ENCODE measurements at regions not wholly inside any gene's neighbourhood (a gene's known extent, or its start where the extent isn't known, plus 50 kb on each side); places are given as distances from the start of the nearest gene placed in this dataset.

GRCh38 chr4:71235311-71236201 is 103.3 kb upstream of the SLC4A4 start:
- Mint-ChIP-seq H3K36me3 (no peaks in the 10 kb centered on the region), H3K4me1 (ENCODE audit: low read depth) (peaks cover 3% of the 10 kb centered on the region), H3K27me3 (peaks cover 2% of the 10 kb centered on the region), H3K9me3 (ENCODE audit: low read depth) (no peaks in the 10 kb centered on the region), H3K4me3 (no peak overlapping the region), H3K27ac (no peak overlapping the region)

GRCh38 chr4:71236226-71236625 is 102.6 kb upstream of the SLC4A4 start:
- Mint-ChIP-seq H3K27ac (no peak overlapping the region), H3K27me3 (peaks cover 2% of the 10 kb centered on the region), H3K36me3 (no peaks in the 10 kb centered on the region), H3K9me3 (ENCODE audit: low read depth) (no peaks in the 10 kb centered on the region), H3K4me3 (no peak overlapping the region), H3K4me1 (ENCODE audit: low read depth) (peaks cover 3% of the 10 kb centered on the region)

- peaks cover 2% of the 10 kb centered on the region for H3K27me3 Mint-ChIP-seq
- no peak overlapping the region for H3K4me3 Mint-ChIP-seq
- H3K27ac Mint-ChIP-seq: no peak overlapping the region
- H3K9me3 Mint-ChIP-seq (ENCODE audit: low read depth): no peaks in the 10 kb centered on the region
- H3K4me1 Mint-ChIP-seq (ENCODE audit: low read depth): peaks cover 3% of the 10 kb centered on the region
- no peaks in the 10 kb centered on the region for H3K36me3 Mint-ChIP-seq
Measured at GRCh38 chr4:71237641-71238040, 101.2 kb upstream of the SLC4A4 start.

GRCh38 chr4:71239365-71239764 is 99.5 kb upstream of the SLC4A4 start:
- Mint-ChIP-seq H3K4me3 (no peak overlapping the region), H3K27ac (no peak overlapping the region), H3K4me1 (ENCODE audit: low read depth) (peaks cover 3% of the 10 kb centered on the region), H3K36me3 (no peaks in the 10 kb centered on the region), H3K9me3 (ENCODE audit: low read depth) (no peaks in the 10 kb centered on the region), H3K27me3 (peaks cover 2% of the 10 kb centered on the region)

- H3K4me1 Mint-ChIP-seq (ENCODE audit: low read depth): peaks cover 3% of the 10 kb centered on the region
- no peaks in the 10 kb centered on the region for H3K9me3 Mint-ChIP-seq (ENCODE audit: low read depth)
- peaks cover 2% of the 10 kb centered on the region for H3K27me3 Mint-ChIP-seq
- no peak overlapping the region for H3K27ac Mint-ChIP-seq
- H3K4me3 Mint-ChIP-seq: no peak overlapping the region
- no peaks in the 10 kb centered on the region for H3K36me3 Mint-ChIP-seq
Measured at GRCh38 chr4:71240094-71240493, 98.7 kb upstream of the SLC4A4 start.

GRCh38 chr4:71241501-71242288 is 97.1 kb upstream of the SLC4A4 start:
- Mint-ChIP-seq H3K9me3 (ENCODE audit: low read depth) (no peaks in the 10 kb centered on the region), H3K27me3 (peaks cover 2% of the 10 kb centered on the region), H3K4me3 (no peak overlapping the region), H3K36me3 (no peaks in the 10 kb centered on the region), H3K27ac (no peak overlapping the region), H3K4me1 (ENCODE audit: low read depth) (no peaks in the 10 kb centered on the region)

- no peaks in the 10 kb centered on the region for H3K4me1 Mint-ChIP-seq (ENCODE audit: low read depth)
- no peaks in the 10 kb centered on the region for H3K27me3 Mint-ChIP-seq
- no peaks in the 10 kb centered on the region for H3K9me3 Mint-ChIP-seq (ENCODE audit: low read depth)
- H3K4me3 Mint-ChIP-seq: no peak overlapping the region
- no peaks in the 10 kb centered on the region for H3K36me3 Mint-ChIP-seq
- no peak overlapping the region for H3K27ac Mint-ChIP-seq
Measured at GRCh38 chr4:71243091-71243833, 95.6 kb upstream of the SLC4A4 start.

- Mint-ChIP-seq H3K27me3 (no peaks in the 10 kb centered on the region), H3K27ac (no peak overlapping the region), H3K4me1 (ENCODE audit: low read depth) (no peaks in the 10 kb centered on the region), H3K36me3 (no peaks in the 10 kb centered on the region), H3K4me3 (no peak overlapping the region), H3K9me3 (ENCODE audit: low read depth) (no peaks in the 10 kb centered on the region)
Measured at GRCh38 chr4:71247706-71248105, 91.1 kb upstream of the SLC4A4 start.

- Mint-ChIP-seq H3K9me3 (ENCODE audit: low read depth) (no peaks in the 10 kb centered on the region), H3K27me3 (peaks cover 1% of the 10 kb centered on the region)
Measured at GRCh38 chr4:71251261-71251660, 87.6 kb upstream of the SLC4A4 start.

GRCh38 chr4:71253545-71253944 is 85.3 kb upstream of the SLC4A4 start:
- Mint-ChIP-seq H3K27me3 (peaks cover 1% of the 10 kb centered on the region), H3K4me3 (no peak overlapping the region), H3K36me3 (no peaks in the 10 kb centered on the region)

More at GRCh38 chr4:71251261-71251660, 87.6 kb upstream of the SLC4A4 start:
- Mint-ChIP-seq H3K4me3 (no peak overlapping the region), H3K27ac (no peak overlapping the region), H3K36me3 (no peaks in the 10 kb centered on the region), H3K4me1 (ENCODE audit: low read depth) (no peaks in the 10 kb centered on the region)

GRCh38 chr4:71254451-71255012 is 84.3 kb upstream of the SLC4A4 start:
- Mint-ChIP-seq H3K4me3 (no peak overlapping the region), H3K9me3 (ENCODE audit: low read depth) (no peaks in the 10 kb centered on the region), H3K27ac (no peak overlapping the region), H3K4me1 (ENCODE audit: low read depth) (no peaks in the 10 kb centered on the region), H3K27me3 (peaks cover 1% of the 10 kb centered on the region), H3K36me3 (no peaks in the 10 kb centered on the region)

More at GRCh38 chr4:71253545-71253944, 85.3 kb upstream of the SLC4A4 start:
- H3K4me1 Mint-ChIP-seq (ENCODE audit: low read depth): no peaks in the 10 kb centered on the region
- no peak overlapping the region for H3K27ac Mint-ChIP-seq
- no peaks in the 10 kb centered on the region for H3K9me3 Mint-ChIP-seq (ENCODE audit: low read depth)

- Mint-ChIP-seq H3K4me1 (ENCODE audit: low read depth) (no peaks in the 10 kb centered on the region), H3K4me3 (no peak overlapping the region), H3K27ac (no peak overlapping the region), H3K36me3 (no peaks in the 10 kb centered on the region), H3K27me3 (peaks cover 1% of the 10 kb centered on the region), H3K9me3 (ENCODE audit: low read depth) (no peaks in the 10 kb centered on the region)
Measured at GRCh38 chr4:71255976-71256375, 82.8 kb upstream of the SLC4A4 start.

- H3K9me3 Mint-ChIP-seq (ENCODE audit: low read depth): no peaks in the 10 kb centered on the region
- no peak overlapping the region for H3K27ac Mint-ChIP-seq
- H3K4me3 Mint-ChIP-seq: no peak overlapping the region
- H3K4me1 Mint-ChIP-seq (ENCODE audit: low read depth): peaks cover 8% of the 10 kb centered on the region
- H3K36me3 Mint-ChIP-seq: no peaks in the 10 kb centered on the region
- peaks cover 1% of the 10 kb centered on the region for H3K27me3 Mint-ChIP-seq
Measured at GRCh38 chr4:71257761-71258160, 81.1 kb upstream of the SLC4A4 start.

GRCh38 chr4:71258323-71258722 is 80.5 kb upstream of the SLC4A4 start:
- no peak overlapping the region for H3K27ac Mint-ChIP-seq
- peaks cover 1% of the 10 kb centered on the region for H3K27me3 Mint-ChIP-seq
- H3K36me3 Mint-ChIP-seq: no peaks in the 10 kb centered on the region

More at GRCh38 chr4:71258323-71258722, 80.5 kb upstream of the SLC4A4 start:
- Mint-ChIP-seq H3K4me1 (ENCODE audit: low read depth) (peaks cover 8% of the 10 kb centered on the region), H3K9me3 (ENCODE audit: low read depth) (no peaks in the 10 kb centered on the region), H3K4me3 (no peak overlapping the region)

Measured in activated naive CD8-positive, alpha-beta T cell (primary cell).